GM19452 (cell line): ENCODE measurements at regions not wholly inside any gene's neighbourhood (a gene's known extent, or its start where the extent isn't known, plus 50 kb on each side); places are given as distances from the start of the nearest gene placed in this dataset.

Experiments used
- ATAC-seq: cut with Tn5 transposase; IDR thresholded peaks from one replicate; pipeline ENCODE4 v1.9.1; 2021; ENCODE audit not compliant: unreplicated experiment

DNA sequence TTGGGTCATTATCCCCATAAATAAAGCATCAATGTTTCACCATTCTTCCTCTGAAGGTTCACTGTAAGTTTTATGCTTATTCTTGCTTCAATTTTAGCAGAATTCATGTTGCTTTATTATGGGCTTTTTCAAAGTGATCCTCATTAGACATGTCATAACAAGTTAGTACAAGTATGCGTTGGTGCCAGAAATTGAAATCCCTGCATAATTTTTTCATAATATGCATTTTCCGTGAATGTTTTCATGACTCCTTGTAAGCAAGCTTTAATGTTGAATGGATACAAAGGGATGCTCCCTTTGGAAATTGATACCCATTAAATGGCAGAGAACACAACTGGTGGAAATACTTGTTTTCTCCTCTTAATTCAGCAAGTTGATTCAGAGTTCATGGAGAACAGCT is 179.7 kb downstream of the ST6GAL2 start:
- no peak for ATAC-seq

DNA sequence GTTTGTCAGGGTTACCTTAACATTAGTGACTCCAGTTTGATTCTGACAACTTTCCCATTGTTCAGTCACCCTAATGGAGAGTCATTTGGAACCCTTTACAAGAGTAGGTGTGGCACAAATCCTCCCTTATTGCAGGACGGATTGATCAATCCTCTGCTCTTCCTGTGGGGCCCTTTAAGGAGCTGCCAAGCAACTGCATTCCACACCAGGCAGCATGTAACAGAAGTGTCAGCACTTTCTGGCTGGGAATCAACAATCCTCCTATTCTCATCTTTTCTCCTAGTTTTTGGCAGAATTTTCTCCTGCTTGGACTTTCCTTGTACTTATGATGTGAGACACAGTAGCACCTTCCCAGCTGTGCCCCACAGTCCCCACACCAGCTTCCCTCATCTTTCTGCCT is 177.8 kb downstream of the ST6GAL2 start:
- no peak for ATAC-seq

DNA sequence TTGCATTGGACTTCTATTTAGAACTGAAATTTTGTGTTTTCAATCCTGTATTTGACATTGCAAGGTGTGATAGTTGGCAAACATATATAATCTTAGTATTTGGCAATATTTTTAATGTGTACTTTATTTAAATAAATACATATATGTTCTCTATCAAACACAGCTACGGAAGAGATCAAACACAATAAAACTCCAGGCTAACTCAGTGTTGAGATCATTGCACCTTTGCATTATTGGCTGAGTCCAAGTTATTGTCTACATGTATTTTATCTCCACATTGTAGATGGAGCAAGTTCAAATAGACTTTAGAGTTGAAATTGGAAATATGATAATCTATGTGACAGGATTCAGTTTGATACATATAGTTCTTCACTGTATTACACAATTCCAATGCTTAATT is 176.7 kb downstream of the ST6GAL2 start:
- no peak for ATAC-seq

DNA sequence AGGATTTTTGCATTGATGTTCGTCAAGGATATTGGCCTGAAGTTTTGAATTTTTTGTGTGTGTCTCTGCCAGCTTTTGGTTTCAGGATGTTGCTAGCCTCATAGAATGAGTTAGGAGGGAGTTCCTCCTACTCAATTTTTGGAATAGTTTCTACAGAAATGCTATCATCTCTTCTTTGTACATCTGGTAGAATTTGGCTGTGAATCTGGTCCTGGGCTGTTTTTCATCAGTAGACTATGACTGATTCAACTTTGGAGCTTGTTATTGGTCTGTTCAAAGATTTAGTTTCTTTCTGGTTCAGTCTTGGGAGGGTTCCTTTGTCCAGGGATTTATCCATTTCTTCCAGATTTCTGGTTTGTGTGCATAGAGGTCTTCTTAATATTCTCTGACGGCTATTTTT is 166.7 kb downstream of the ST6GAL2 start:
- no peak for ATAC-seq

DNA sequence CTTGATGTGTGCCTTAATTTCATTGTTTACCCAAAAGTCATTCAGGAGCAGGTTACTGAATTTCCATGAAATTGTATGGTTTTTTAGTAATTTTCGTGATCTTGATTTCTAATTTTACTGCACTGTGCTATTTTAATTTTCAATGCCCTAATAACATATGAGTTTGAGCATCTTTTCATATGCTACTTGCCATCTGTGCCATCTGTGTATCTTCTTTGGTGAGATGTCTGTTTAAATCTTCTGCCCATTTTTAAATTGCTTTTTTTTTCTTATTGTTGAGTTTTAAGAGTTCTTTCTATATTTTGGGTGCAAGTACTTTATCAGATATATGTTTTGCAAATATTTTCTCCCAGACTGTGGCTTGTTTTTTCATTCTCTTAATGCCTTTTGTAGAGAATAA is 165.9 kb downstream of the ST6GAL2 start:
- ATAC-seq: no peak

DNA sequence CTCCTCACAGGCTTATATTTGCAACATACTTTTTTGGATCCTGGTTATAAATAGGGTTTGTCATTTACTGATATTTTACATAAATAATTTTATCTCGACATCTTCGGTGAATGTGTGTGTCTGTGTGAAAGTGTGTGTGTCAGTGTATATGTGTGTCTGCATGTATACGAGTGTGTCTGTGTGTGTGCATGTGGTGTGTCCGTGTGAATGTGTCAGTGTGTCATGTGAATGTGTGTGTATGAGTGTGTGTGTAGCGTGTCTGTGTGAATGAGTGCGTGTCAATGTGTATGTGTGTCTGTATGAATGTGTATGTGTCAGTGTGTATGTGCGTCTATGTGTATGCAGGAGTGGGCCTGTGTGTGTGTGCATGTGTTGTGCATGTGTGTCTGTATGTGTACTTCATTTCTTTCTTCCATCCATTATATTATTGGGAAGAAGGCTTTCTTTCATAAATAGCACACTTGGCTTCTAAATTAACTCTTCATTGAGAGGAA is 161.6 kb downstream of the ST6GAL2 start:
- no peak for ATAC-seq

DNA sequence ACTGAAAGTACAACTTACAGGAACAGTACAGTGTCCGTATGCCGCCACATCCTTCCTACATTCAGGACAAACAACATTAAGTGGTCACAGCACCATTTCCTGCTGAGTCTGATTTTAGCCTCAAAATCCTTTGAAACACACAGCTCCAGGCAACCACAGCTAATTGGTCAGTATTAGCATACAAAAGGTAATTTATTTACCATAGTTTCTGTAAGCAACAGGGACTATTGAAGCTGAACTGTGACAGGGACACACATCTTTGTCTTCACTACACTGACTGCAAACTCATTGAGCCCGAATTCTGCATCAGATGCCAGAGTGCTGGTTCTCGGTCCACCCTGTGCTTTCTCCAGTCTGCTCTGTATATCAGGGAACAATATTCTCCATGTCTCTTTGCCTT is 151.8 kb downstream of the ST6GAL2 start:
- no peak for ATAC-seq

DNA sequence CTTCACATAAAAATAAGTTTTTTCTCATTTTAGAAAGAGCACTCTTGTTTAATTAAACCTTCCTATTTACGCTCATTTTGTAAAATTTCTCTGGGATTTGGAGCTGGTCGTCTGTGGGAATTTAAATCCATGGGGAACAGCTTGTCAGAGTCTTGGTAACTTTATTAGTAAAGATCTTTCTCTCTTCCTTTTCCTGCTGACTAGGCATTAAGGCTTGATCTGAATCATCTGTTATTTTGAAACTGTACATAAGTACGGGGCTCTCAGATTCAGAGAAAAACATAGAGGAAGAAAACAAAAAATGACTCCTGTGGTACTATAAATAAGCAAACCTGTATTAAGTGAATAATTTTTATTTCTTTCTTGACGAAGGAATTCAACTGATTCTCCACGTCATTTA is 150.2 kb downstream of the ST6GAL2 start:
- no peak for ATAC-seq

DNA sequence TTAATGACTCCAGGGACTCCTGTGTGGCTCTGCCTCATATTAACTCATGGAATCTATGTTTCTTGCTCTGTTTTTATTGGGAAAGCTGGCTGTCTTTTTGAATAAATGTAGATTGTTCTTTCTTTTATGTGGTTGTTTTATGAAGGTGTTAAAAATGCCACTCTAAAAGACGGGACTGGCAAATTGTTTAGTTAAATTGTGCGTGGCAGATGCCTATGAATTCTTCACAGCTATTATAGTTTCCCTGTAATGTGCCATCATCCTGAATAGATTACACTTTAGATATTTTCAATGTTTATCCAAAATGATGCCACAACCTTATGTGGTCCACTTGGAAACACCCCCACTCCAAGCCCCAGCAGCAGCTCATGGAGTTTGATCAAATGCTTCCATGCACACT is 149.7 kb downstream of the ST6GAL2 start:
- no peak for ATAC-seq

DNA sequence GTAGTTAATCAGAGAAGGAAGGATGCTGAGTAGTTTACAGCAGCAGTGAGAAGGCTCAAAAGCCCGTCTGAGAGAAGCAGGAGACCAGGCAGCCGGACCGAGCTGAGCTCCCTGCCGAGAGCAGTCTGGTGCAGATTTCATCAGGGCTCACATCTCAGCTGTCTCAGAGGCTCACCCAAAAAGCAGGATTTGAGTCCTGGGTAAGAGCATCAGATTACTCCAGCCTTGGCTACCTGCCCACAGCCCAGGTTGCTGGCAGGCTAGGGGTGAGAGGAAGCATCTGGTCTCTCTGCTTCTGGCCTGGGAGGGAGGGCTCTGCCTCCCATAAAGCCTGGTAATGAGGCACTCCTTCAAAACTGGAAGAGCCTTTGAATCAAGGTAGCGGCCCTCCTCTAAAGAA is 140.5 kb downstream of the ST6GAL2 start:
- ATAC-seq: no peak

DNA sequence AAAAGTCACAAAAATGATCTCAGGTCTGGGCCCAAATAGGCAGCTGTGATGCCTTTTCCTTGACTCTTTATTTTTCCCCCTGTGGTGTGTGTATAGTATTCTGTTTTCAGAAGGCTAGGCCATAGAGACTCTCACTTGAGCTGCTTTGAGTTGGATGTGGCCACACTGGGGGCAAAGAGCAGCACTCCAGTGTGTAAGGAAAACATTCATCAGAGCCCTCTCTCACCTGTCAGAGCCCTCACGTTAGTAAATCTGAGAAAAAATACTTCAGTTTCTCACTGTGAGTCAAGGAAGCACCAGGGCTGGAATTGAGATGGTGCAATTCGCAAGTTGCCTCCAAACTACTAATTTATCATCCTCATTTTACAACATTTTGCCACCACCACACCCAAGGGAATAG is 136.1 kb downstream of the ST6GAL2 start:
- ATAC-seq: no peak
